T-helper 17 cell (primary cell): ENCODE measurements at regions not wholly inside any gene's neighbourhood (a gene's known extent, or its start where the extent isn't known, plus 50 kb on each side); places are given as distances from the start of the nearest gene placed in this dataset.

Source experiments
- ATAC-seq: fragments of 150-1000 bp; cut with Tn5 transposase; 2 replicates; pipeline ENCODE4 v1.10.0; 2021; ENCODE audit warnings: mild to moderate bottlenecking, moderate library complexity
- DNase-seq, 3 donors: peaks; one replicate each; pipeline versions ENCODE4 v3.0.0 to v3.0.0-alpha.2; 2020 to 2021
- H3K9me3 ChIP-seq: one replicate; pipeline ENCODE4 v1.7.0; 2013; ENCODE audit warnings: low read length, mild to moderate bottlenecking; ENCODE audit not compliant: control insufficient read depth, poor library complexity, severe bottlenecking
- H3K27ac Mint-ChIP-seq: one replicate; pipeline ENCODE4 v1.8.0; 2022; ENCODE audit warnings: mild to moderate bottlenecking, moderate library complexity, mixed read lengths
- H3K27me3 Mint-ChIP-seq: one replicate; pipeline ENCODE4 v1.8.0; 2022; ENCODE audit warnings: mixed read lengths
- H3K36me3 Mint-ChIP-seq: one replicate; pipeline ENCODE4 v1.8.0; 2022; ENCODE audit warnings: low read depth, mixed read lengths
- H3K4me1 Mint-ChIP-seq: one replicate; pipeline ENCODE4 v1.8.0; 2022; ENCODE audit warnings: mild to moderate bottlenecking, mixed read lengths
- H3K4me3 Mint-ChIP-seq: one replicate; pipeline ENCODE4 v1.8.0; 2022; ENCODE audit warnings: mild to moderate bottlenecking, moderate library complexity, mixed read lengths

DNA sequence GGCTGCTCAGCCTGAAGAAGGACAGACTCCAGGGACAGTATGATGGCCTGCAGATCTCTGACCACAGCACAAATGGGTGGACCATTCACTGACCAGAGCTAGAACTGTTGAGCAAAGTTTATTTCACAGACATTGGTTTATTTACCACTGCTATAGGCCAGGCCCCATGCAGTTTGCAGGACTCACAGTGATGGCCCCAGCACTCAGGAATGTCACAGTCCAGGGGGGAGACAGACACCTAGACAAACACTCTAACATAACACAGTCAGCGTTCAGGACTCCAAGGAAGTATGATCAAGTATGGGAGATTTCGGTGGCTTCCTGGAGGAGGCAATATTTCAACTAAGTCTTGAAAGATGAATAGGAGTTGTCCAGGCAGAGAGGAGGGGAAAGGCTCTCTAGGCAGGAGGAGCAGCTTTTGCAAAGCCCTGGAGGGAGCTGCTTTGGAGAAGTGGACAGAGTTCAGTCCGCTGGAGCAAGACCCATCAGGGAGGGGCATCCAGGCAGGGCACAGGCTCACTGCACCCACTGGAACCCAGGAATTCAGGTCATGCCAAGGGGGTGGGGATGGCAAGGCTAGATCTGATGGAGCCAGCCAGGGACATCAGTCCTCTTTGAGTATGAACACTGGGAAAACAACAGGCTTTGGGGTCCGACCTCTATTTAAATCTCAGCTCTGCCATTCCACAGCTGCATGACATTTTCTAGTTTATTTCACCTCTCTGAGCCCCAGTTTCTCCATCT, 454.3 kb downstream of the MATN1 start:
- DNase-seq, result no peak
- no peaks in the 10 kb centered on the region for H3K4me1 Mint-ChIP-seq
- no peak for ATAC-seq
- H3K27me3 Mint-ChIP-seq, result peaks cover 42% of the 10 kb centered on the region
- H3K27ac Mint-ChIP-seq, result no peak overlapping the region
- H3K36me3 Mint-ChIP-seq, result peaks cover 2% of the 10 kb centered on the region
- no peaks in the 10 kb centered on the region for H3K9me3 ChIP-seq
- no peak overlapping the region for H3K4me3 Mint-ChIP-seq

DNA sequence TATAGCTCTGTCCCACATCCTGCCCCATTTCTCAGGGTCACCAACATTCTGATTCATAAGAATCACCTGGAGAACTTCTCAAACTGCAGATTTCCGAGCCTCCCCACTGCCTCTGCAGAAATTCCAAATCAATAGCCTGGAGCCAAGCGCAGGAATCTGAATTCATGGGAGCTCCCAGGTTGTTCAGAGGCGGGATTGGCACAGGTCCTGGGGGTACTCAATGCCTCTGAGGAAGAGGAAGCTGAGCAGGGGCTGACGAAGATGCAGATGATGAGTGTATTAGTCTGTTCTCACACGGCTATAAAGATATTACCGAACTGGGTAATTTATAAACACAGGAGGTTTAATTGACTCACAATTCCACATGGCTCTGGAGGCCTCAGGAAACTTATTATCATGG, 455.5 kb downstream of the MATN1 start:
- no peak overlapping the region for H3K27ac Mint-ChIP-seq

DNA sequence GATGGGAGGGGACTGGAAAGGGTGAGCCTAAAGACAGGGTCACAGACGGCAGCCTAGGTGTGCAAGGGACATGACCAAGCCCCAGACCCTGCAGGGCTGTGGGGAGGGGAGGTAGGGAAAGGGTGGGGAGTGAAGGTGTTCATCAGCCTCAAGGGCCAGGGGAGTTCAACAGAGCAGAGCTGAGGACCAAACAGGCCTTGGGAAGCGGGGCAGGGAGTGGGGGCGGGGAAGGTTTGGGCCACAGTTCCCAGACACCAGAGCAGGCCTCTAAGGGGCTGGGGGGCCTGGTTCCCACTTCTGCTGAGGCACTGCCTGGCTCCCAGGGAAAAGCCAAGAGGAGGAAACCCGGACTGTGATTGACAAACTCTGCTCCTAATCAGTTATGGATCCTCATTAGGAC, 456.3 kb downstream of the MATN1 start:
- Mint-ChIP-seq H3K27me3 (peaks cover 41% of the 10 kb centered on the region), H3K27ac (no peak overlapping the region), H3K4me1 (no peaks in the 10 kb centered on the region), H3K4me3 (no peak overlapping the region), H3K36me3 (peaks cover 2% of the 10 kb centered on the region)
- DNase-seq (no peak), ATAC-seq (no peak)
- no peaks in the 10 kb centered on the region for H3K9me3 ChIP-seq

More for the DNA sequence above, 455.5 kb downstream of the MATN1 start:
- Mint-ChIP-seq H3K4me1 (no peaks in the 10 kb centered on the region), H3K4me3 (no peak overlapping the region), H3K27me3 (peaks cover 42% of the 10 kb centered on the region), H3K36me3 (peaks cover 2% of the 10 kb centered on the region)
- ATAC-seq (no peak), DNase-seq (no peak)
- H3K9me3 ChIP-seq, result no peaks in the 10 kb centered on the region

DNA sequence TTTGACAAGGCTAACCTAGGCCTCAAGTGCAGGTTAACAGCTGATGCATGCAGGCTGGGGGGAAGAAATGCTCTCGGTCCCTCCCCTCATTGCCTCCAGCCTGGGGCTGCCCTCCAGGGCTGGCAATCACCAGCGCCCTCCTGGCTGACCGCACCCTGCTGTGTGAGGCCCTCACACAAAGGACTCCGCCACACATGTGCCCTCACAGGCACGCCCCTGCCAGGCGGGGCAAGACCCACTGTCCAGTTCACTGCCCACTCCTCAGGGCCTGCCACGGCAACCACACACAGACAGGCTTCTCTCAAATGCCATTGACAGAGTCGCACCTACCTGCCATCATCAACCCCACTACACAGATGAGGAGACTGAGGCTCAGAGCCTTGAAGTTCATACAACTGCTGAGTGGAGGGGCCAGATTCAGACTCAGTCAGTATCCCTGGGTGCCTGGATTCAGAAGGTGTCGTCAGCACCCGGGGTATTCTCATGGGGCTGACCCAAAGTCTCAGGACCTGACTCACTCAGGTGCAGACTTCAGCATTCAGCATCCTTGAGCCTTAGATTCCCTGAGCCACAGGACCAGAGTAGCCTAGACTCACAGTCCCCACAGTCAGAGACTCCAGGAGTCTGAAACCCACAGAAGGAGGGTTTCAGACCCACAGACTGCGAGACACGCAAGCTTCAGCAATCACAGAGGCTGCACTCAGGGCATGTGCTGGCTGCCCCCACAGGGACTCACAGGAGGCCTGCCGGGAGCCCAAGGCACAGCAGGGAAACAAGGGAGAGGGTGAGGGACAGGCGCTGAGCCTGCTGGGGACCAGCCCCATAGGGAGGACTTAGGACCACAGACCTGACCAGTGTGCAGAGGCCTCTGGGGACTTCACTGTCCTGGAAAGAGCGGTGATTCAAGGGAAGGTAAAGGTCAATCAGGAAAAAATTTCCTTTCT, 458.0 kb downstream of the MATN1 start:
- no peaks in the 10 kb centered on the region for H3K9me3 ChIP-seq
- Mint-ChIP-seq H3K36me3 (peaks cover 2% of the 10 kb centered on the region), H3K4me3 (no peak overlapping the region), H3K27ac (peak overlapping the region; percentile 41), H3K4me1 (no peaks in the 10 kb centered on the region), H3K27me3 (peaks cover 33% of the 10 kb centered on the region)
- DNase-seq (no peak), ATAC-seq (no peak)

DNA sequence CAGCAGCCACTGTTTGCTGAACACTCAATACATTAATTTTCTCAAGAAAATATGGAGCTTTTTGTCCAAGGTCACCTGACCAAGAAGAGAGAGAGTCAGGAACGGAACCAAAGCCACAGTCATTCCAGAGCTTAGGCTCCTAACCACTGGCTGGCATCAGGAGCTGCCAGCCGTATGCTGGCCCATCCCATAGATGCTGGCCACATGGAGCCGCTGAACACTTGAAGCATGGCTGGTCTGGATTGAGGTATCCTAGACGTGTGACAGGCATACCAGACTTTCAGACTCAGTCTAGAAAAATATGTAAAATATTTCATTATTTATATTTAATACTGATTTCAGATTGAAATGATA, 458.7 kb downstream of the MATN1 start:
- ATAC-seq (no peak), DNase-seq (no peak)
- no peaks in the 10 kb centered on the region for H3K4me1 Mint-ChIP-seq
- H3K4me3 Mint-ChIP-seq, result no peak overlapping the region
- H3K27me3 Mint-ChIP-seq, result peaks cover 34% of the 10 kb centered on the region
- no peaks in the 10 kb centered on the region for H3K9me3 ChIP-seq
- H3K36me3 Mint-ChIP-seq, result peaks cover 2% of the 10 kb centered on the region
- no peak overlapping the region for H3K27ac Mint-ChIP-seq

DNA sequence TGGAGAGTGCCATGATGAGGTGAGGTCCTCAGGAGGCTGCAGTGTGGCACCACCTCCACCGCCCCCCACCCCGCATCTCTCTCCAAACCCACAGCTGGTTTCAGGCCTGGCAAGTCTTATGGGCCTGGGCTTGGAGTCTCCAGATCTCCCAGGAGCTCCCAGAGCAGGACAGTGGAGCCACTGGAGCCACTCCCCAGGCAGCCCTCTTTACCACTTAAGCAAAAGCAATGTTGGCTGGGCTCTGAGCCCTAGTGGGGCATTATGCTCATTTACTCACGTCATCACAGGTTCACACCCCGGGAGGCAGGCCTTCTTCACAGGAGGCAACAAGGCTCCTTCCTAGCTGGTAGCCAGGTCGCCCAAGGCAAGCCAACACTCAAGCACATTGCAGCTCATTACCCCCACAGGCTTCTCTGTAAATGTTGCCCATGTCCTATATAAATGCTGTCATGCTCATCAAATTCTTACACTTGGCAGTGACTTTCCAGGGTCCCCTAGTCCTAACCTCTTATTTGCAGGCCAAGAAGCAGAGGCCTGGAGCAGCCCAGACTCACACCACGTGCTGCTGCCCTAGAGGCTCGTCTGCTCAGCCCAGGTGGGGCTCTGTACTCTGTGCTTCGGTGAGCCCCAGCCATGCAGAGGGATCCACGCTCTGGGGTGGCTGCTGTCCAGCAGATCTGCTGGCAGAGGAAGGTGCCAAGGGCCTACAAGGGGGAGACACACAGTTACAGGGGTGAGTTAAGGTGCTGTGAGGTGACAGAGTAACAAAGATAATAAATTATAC, 459.3 kb downstream of the MATN1 start:
- Mint-ChIP-seq H3K36me3 (peaks cover 2% of the 10 kb centered on the region), H3K4me3 (no peak overlapping the region), H3K4me1 (no peaks in the 10 kb centered on the region), H3K27ac (no peak overlapping the region), H3K27me3 (peaks cover 39% of the 10 kb centered on the region)
- no peak for ATAC-seq
- DNase-seq, result no peak
- H3K9me3 ChIP-seq, result no peaks in the 10 kb centered on the region

DNA sequence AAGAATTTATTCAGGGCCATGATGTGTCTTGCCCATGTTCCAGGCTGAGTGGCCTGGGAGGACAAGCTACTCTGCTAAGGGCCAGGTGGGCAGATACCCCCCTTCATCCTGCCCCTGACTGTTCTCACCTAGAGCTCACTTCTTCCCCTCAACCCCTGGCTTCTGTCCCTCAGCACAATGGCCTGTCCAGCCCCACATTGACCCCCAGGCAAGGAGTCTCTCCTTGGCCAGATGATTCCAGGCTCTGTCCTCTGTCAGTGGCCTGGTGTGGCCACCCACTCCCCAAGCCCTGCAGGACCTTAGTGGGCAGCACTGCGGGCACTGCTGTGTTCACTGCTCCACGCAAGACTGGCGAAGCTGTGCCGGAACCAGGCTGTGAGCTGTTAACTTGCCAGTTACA, 460.0 kb downstream of the MATN1 start:
- H3K4me3 Mint-ChIP-seq, result no peak overlapping the region
- H3K27ac Mint-ChIP-seq, result no peak overlapping the region
- ATAC-seq (no peak), DNase-seq (no peak)
- no peaks in the 10 kb centered on the region for H3K36me3 Mint-ChIP-seq
- peaks cover 39% of the 10 kb centered on the region for H3K27me3 Mint-ChIP-seq
- H3K4me1 Mint-ChIP-seq, result peaks cover 4% of the 10 kb centered on the region
- no peaks in the 10 kb centered on the region for H3K9me3 ChIP-seq

DNA sequence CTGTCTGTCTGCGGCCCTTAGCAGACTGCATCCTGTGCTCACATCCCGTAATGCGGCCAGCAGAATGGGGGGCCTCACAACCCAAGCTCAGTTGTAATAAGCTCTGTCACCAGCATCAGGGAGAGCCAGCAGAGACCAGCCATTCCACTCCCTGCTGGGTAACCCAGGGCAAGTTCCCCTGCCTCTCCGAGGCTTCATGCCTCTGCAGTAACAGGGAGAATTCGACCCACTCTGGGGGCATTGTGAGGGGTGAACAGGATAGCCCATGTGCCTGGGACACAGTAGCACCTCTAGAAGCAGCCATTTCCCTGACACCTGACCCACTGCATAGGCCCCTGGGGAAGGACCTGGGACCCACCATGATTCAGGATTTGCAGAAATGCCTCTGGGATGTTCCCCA, 461.2 kb downstream of the MATN1 start:
- H3K27me3 Mint-ChIP-seq, result peaks cover 44% of the 10 kb centered on the region
- DNase-seq (no peak), ATAC-seq (no peak)
- H3K36me3 Mint-ChIP-seq, result no peaks in the 10 kb centered on the region
- H3K4me1 Mint-ChIP-seq, result peaks cover 4% of the 10 kb centered on the region
- H3K9me3 ChIP-seq, result no peaks in the 10 kb centered on the region
- H3K4me3 Mint-ChIP-seq, result no peak overlapping the region
- no peak overlapping the region for H3K27ac Mint-ChIP-seq

DNA sequence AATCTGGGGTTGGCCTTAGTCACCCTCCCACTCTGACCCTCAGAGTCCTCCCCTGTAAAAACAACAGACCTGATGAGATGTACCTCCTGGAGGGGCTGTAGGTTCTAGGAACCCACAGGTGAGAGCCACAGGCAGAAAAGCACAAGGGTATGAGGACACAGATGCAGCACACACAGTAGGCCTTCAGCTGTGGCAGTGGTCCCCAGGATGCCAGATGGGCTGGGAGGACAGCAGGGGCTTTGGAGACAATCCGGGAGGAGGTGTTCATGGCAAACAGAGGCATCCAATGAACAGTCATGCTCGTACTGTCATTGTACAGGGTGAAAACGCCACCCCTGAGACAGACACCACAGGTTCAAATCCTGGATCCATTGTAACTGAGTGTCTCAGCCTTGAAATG, 463.1 kb downstream of the MATN1 start:
- Mint-ChIP-seq H3K4me1 (peaks cover 4% of the 10 kb centered on the region), H3K27me3 (peaks cover 53% of the 10 kb centered on the region), H3K36me3 (no peaks in the 10 kb centered on the region), H3K27ac (no peak overlapping the region), H3K4me3 (no peak overlapping the region)
- ATAC-seq, result no peak
- DNase-seq, result no peak
- H3K9me3 ChIP-seq, result no peaks in the 10 kb centered on the region

DNA sequence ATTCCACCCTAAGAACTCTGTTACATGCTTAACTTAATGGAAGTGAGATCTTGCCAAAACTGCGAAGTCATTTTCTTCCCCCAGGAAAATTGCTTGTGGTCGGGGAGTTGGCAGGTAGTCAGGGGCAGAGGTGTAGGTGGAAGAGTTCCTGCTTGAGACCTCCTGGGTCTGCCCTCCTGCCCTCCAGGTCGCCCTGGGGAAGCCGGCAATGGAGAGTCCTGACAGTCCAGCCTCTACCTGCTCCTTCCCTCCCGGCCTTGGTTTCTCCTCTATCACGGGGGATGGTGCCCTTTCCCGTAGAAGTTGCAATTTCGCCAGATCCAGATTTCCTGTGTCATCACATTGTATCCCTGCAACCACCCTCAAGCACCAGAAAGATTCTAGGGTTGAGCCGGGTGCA, 463.8 kb downstream of the MATN1 start:
- peaks cover 53% of the 10 kb centered on the region for H3K27me3 Mint-ChIP-seq
- DNase-seq, result no peak
- ATAC-seq, result no peak

DNA sequence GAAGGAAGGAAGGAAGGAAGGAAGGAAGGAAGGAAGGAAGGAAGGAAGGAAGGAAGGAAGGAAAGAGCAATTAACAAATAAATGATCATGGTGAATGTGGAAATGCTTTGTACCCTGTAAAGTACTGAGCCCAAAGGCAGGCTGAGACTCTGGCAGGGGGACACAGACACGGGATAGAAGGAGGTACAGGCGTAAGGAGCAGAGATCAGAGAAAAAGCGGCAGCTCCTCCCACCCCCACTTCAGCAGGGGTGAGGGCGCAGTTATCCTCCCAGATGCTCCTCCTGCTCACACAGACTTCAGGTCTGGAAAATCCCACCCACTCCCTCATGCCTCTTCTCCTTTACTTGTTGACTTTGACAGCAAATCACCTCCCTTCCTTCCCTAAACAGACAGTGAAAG, 464.5 kb downstream of the MATN1 start:
- no peak for ATAC-seq
- peaks cover 55% of the 10 kb centered on the region for H3K27me3 Mint-ChIP-seq
- H3K36me3 Mint-ChIP-seq, result no peaks in the 10 kb centered on the region
- no peaks in the 10 kb centered on the region for H3K9me3 ChIP-seq
- no peak overlapping the region for H3K4me3 Mint-ChIP-seq
- peaks cover 4% of the 10 kb centered on the region for H3K4me1 Mint-ChIP-seq
- no peak for DNase-seq
- H3K27ac Mint-ChIP-seq, result no peak overlapping the region

More for the DNA sequence above, 463.8 kb downstream of the MATN1 start:
- peaks cover 4% of the 10 kb centered on the region for H3K4me1 Mint-ChIP-seq
- no peak overlapping the region for H3K4me3 Mint-ChIP-seq
- no peaks in the 10 kb centered on the region for H3K9me3 ChIP-seq
- no peaks in the 10 kb centered on the region for H3K36me3 Mint-ChIP-seq
- H3K27ac Mint-ChIP-seq, result no peak overlapping the region

DNA sequence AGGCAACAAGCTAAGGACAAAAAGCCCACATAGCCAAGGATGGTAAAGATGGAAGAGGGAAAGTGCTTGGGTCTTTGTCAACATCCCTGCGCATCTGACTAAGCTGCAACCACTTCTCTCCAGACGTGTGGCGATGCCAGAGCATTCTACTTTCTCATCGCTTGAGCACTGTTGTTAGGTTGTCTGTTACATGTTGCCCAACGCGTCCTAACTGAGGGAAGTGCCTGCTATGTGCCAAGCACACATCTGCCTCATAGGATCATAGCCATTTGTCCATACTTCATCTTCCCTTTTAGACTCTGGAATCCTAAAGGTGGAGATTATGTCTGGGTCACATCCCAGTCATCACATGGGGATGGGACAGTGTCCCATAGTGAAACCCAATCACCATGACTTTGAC, 464.9 kb downstream of the MATN1 start:
- H3K27me3 Mint-ChIP-seq, result peaks cover 59% of the 10 kb centered on the region
- H3K36me3 Mint-ChIP-seq, result peaks cover 2% of the 10 kb centered on the region
- H3K4me1 Mint-ChIP-seq, result peaks cover 4% of the 10 kb centered on the region
- H3K9me3 ChIP-seq, result no peaks in the 10 kb centered on the region
- H3K27ac Mint-ChIP-seq, result no peak overlapping the region
- DNase-seq (no peak), ATAC-seq (no peak)
- H3K4me3 Mint-ChIP-seq, result no peak overlapping the region

DNA sequence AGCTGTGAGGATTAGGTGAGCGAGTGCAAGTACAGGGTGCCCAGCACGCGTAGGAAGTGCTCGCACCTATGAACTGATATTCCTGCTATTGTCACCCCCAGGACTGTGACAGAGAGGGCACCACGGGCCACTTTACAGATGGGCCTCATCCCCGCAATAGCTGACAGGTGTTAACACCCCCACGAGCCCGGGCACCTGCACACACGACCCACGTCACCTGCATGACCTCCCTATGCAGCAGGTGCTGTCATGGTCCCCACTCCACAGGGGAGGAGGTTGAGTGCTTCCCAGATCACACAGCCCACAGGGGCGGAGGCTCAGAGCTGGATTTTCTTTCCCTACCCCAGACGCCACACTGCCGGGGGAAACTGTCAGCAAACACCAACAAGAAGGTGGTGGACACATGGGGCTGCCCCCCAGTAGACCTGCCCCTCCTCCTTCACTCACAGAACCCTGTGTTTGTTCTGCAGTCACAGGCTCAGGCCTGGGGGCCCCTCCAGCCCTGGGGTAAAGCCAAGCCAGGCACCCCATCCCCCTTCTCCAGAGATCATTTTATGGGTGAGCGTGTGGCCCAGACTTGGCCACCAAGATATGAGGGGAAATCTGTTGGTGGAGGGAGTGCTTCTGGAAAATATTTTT, 465.5 kb downstream of the MATN1 start:
- no peaks in the 10 kb centered on the region for H3K9me3 ChIP-seq
- Mint-ChIP-seq H3K27ac (no peak overlapping the region), H3K4me3 (no peak overlapping the region), H3K4me1 (peaks cover 4% of the 10 kb centered on the region), H3K27me3 (peaks cover 61% of the 10 kb centered on the region), H3K36me3 (peaks cover 2% of the 10 kb centered on the region)
- no peak for DNase-seq
- no peak for ATAC-seq
